H9 (cell line): ENCODE measurements at regions not wholly inside any gene's neighbourhood (a gene's known extent, or its start where the extent isn't known, plus 50 kb on each side); places are given as distances from the start of the nearest gene placed in this dataset.

Experiments
- DNase-seq: peaks from one replicate; pipeline ENCODE4 v3.0.0-alpha.2; 2017
- H2AFZ ChIP-seq: one replicate; pipeline ENCODE4 v1.6.1; 2013; ENCODE audit warnings: mild to moderate bottlenecking, low read length, control low read depth, moderate library complexity
- H2AK5ac ChIP-seq: 2 replicates; pipeline ENCODE4 v1.6.1; 2013; ENCODE audit warnings: low read length, control low read depth, mixed read lengths; ENCODE audit not compliant: insufficient read length
- H2BK120ac ChIP-seq: one replicate; pipeline ENCODE4 v1.6.1; 2013; ENCODE audit warnings: low read depth, mild to moderate bottlenecking, low read length, control low read depth, inconsistent platforms; ENCODE audit not compliant: poor library complexity, severe bottlenecking
- H2BK12ac ChIP-seq: 2 replicates; pipeline ENCODE4 v1.6.1; 2013; ENCODE audit warnings: low read length, control low read depth, mixed read lengths, low read depth; ENCODE audit not compliant: insufficient read length
- H2BK15ac ChIP-seq: 2 replicates; pipeline ENCODE4 v1.6.1; 2013; ENCODE audit warnings: low read depth, low read length, control low read depth
- H2BK20ac ChIP-seq: one replicate; pipeline ENCODE4 v1.6.1; 2013; ENCODE audit warnings: low read depth, mild to moderate bottlenecking, low read length, control low read depth, inconsistent platforms; ENCODE audit not compliant: poor library complexity, severe bottlenecking
- H2BK5ac ChIP-seq: 2 replicates; pipeline ENCODE4 v1.6.1; 2013; ENCODE audit warnings: low read length, control low read depth, mixed read lengths; ENCODE audit not compliant: insufficient read length
- H3K14ac ChIP-seq: 2 replicates; pipeline ENCODE4 v1.6.1; 2013; ENCODE audit warnings: low read length, control low read depth; ENCODE audit not compliant: insufficient read depth
- H3K18ac ChIP-seq: 2 replicates; pipeline ENCODE4 v1.6.1; 2013; ENCODE audit warnings: low read depth, mild to moderate bottlenecking, mixed read lengths, low read length, control low read depth; ENCODE audit not compliant: insufficient read length
- H3K23ac ChIP-seq: 2 replicates; pipeline ENCODE4 v1.6.1; 2013; ENCODE audit warnings: low read length, control low read depth, mixed read lengths, low read depth; ENCODE audit not compliant: insufficient read length
- H3K23me2 ChIP-seq: 2 replicates; pipeline ENCODE4 v1.6.1; 2013; ENCODE audit warnings: low read depth, mild to moderate bottlenecking, mixed read lengths, low read length, control low read depth; ENCODE audit not compliant: insufficient read length, poor library complexity, severe bottlenecking
- H3K27ac ChIP-seq: 2 replicates; pipeline ENCODE4 v1.5.1; 2013; ENCODE audit warnings: low read length, control low read depth, mixed read lengths, low read depth; ENCODE audit not compliant: insufficient read length
- H3K27me3 ChIP-seq: 2 replicates; pipeline ENCODE4 v1.6.1; 2013; ENCODE audit warnings: low read length, control low read depth, inconsistent platforms; ENCODE audit not compliant: insufficient read depth
- H3K4ac ChIP-seq: 2 replicates; pipeline ENCODE4 v1.6.1; 2013; ENCODE audit warnings: low read depth, mild to moderate bottlenecking, control low read depth, inconsistent platforms, low read length, moderate library complexity
- H3K4me1 ChIP-seq: 2 replicates; pipeline ENCODE4 v1.6.1; 2013; ENCODE audit warnings: low read length, control low read depth, inconsistent platforms; ENCODE audit not compliant: insufficient read depth
- H3K4me2 ChIP-seq: 2 replicates; pipeline ENCODE4 v1.6.1; 2013; ENCODE audit warnings: low read length, control low read depth, mixed read lengths; ENCODE audit not compliant: insufficient read length, insufficient read depth
- H3K56ac ChIP-seq: 2 replicates; pipeline ENCODE4 v1.6.1; 2013; ENCODE audit warnings: low read depth, mild to moderate bottlenecking, mixed read lengths, low read length, control low read depth; ENCODE audit not compliant: insufficient read length
- H3K79me1 ChIP-seq: 2 replicates; pipeline ENCODE4 v1.6.1; 2013; ENCODE audit warnings: low read depth, mild to moderate bottlenecking, moderate library complexity, low read length, control low read depth, inconsistent platforms; ENCODE audit not compliant: insufficient read depth, poor library complexity, severe bottlenecking
- H3K79me2 ChIP-seq: 2 replicates; pipeline ENCODE4 v1.6.1; 2013; ENCODE audit warnings: low read length, control low read depth, inconsistent platforms; ENCODE audit not compliant: insufficient read depth
- H3K9ac ChIP-seq: 2 replicates; pipeline ENCODE4 v1.6.1; 2013; ENCODE audit warnings: low read length, control low read depth, mixed read lengths; ENCODE audit not compliant: insufficient read length; ENCODE audit errors: extremely low read depth
- H3K9me3 ChIP-seq: one replicate; pipeline ENCODE4 v1.6.1; 2013; ENCODE audit warnings: low read depth, low read length, inconsistent platforms; ENCODE audit not compliant: control insufficient read depth
- H3T11ph ChIP-seq: one replicate; pipeline ENCODE4 v1.6.1; 2013; ENCODE audit warnings: mild to moderate bottlenecking, low read length, control low read depth, inconsistent platforms
- H4K20me1 ChIP-seq: one replicate; pipeline ENCODE4 v1.6.1; 2013; ENCODE audit not compliant: control insufficient read depth, insufficient read length, insufficient read depth
- H4K5ac ChIP-seq: 2 replicates; pipeline ENCODE4 v1.6.1; 2013; ENCODE audit warnings: low read depth, mild to moderate bottlenecking, mixed read lengths, low read length, control low read depth; ENCODE audit not compliant: insufficient read length
- H4K8ac ChIP-seq: replicated peaks from 2 replicates; pipeline ENCODE4 v1.6.1; 2013; ENCODE audit warnings: low read length, control low read depth, mixed read lengths, low read depth; ENCODE audit not compliant: insufficient read length
- H4K91ac ChIP-seq: 2 replicates; pipeline ENCODE4 v1.6.1; 2013; ENCODE audit warnings: low read depth, mild to moderate bottlenecking, moderate library complexity, mixed read lengths, low read length, control low read depth; ENCODE audit not compliant: insufficient read length
- H3K27ac Mint-ChIP-seq, 3 experiments: 2 replicates in 2 of 3; 3 replicates in 1 of 3; pipeline ENCODE4 v1.8.0; 2020 to 2021; ENCODE audit warnings: mixed read lengths in 3 of 3, mild to moderate bottlenecking in 1 of 3, moderate library complexity in 1 of 3
- H3K27me3 Mint-ChIP-seq: 2 replicates; pipeline ENCODE4 v1.8.0; 2021; ENCODE audit warnings: low read depth, mild to moderate bottlenecking, moderate library complexity, mixed read lengths
- H3K36me3 Mint-ChIP-seq, 3 experiments: 2 replicates in 2 of 3; 3 replicates in 1 of 3; pipeline ENCODE4 v1.8.0; 2020 to 2021; ENCODE audit warnings: low read depth in 3 of 3, mixed read lengths in 3 of 3; ENCODE audit not compliant: insufficient read depth in 1 of 3
- H3K4me1 Mint-ChIP-seq, 2 experiments: 2 replicates each; pipeline ENCODE4 v1.8.0; 2020; ENCODE audit warnings: mixed read lengths in 2 of 2
- H3K4me3 Mint-ChIP-seq, 2 experiments: 2 replicates in 1 of 2; 3 replicates in 1 of 2; pipeline ENCODE4 v1.8.0; 2020 to 2021; ENCODE audit warnings: mild to moderate bottlenecking in 2 of 2, mixed read lengths in 2 of 2, moderate library complexity in 1 of 2
- H3K9me3 Mint-ChIP-seq, 2 experiments: 2 replicates in 1 of 2; 3 replicates in 1 of 2; pipeline ENCODE4 v1.8.0; 2020; ENCODE audit warnings: mild to moderate bottlenecking in 2 of 2, mixed read lengths in 2 of 2, moderate library complexity in 1 of 2
- CTCF ChIP-seq: fragments of 200-600 bp; sonication (generic); conservative IDR thresholded peaks from 3 replicates; pipeline ENCODE4 v1.8.0; 2021; ENCODE audit warnings: antibody characterized with exemption, mild to moderate bottlenecking
- WGBS: extraction: QIAGEN DNeasy Blood & Tissue Kit; methylation state at CpG from one replicate; pipeline ENCODE4 v1.1.7; 2013; ENCODE audit warnings: missing lambda C conversion rate, low lambda C conversion rate, mixed read lengths; ENCODE audit not compliant: insufficient read length; ENCODE audit errors: extremely low coverage; 5-methylcytosine and 5-hydroxymethylcytosine counted together

GRCh38 chr18:78085241-78086185 is 835.9 kb downstream of the GALR1 start:
- Histone ChIP-seq H3K23me2 (no peaks in the 10 kb centered on the region), H3K4me2 (no peak overlapping the region), H2AK5ac (no peak overlapping the region), H3K4me1 (no peaks in the 10 kb centered on the region), H3K14ac (no peak overlapping the region), H2BK120ac (no peak overlapping the region), H4K8ac (no peak overlapping the region), H2BK12ac (no peak overlapping the region), H3K56ac (no peak overlapping the region), H3T11ph (no peak overlapping the region), H4K20me1 (no peaks in the 10 kb centered on the region), H2BK20ac (no peak overlapping the region), H3K4ac (no peak overlapping the region), H2BK15ac (no peak overlapping the region), H3K18ac (no peak overlapping the region), H3K27ac (no peak overlapping the region), H3K9me3 (no peaks in the 10 kb centered on the region), H3K23ac (no peak overlapping the region), H3K79me1 (no peaks in the 10 kb centered on the region), H2AFZ (no peak overlapping the region), H3K79me2 (no peaks in the 10 kb centered on the region), H2BK5ac (no peak overlapping the region), H3K9ac (no peak overlapping the region), H3K27me3 (no peaks in the 10 kb centered on the region), H4K5ac (no peak overlapping the region), H4K91ac (no peak overlapping the region)
- H3K4me1 Mint-ChIP-seq = peaks cover 7 to 10% of the 10 kb centered on the region in 2 experiments
- no CpG with 5 or more reads among the region's 43 CpGs for WGBS
- no peak overlapping the region for H3K4me3 Mint-ChIP-seq
- H3K27me3 Mint-ChIP-seq = no peaks in the 10 kb centered on the region; the same call in 1 of the 2 replicates
- peak overlapping the region in 1 of 3 experiments; percentile 74; a peak in 1 of 7 replicates for H3K27ac Mint-ChIP-seq
- no peaks in the 10 kb centered on the region for H3K9me3 Mint-ChIP-seq
- TF ChIP-seq CTCF = no peak
- no peak for DNase-seq
- H3K36me3 Mint-ChIP-seq = no peaks in the 10 kb centered on the region
